HCT116 (cell line): ENCODE measurements at regions not wholly inside any gene's neighbourhood (a gene's known extent, or its start where the extent isn't known, plus 50 kb on each side); places are given as distances from the start of the nearest gene placed in this dataset.

Experiments
- ATAC-seq: fragments of 200-7000 bp; cut with Tn5 transposase; 2 replicates; pipeline ENCODE4 v1.9.1; 2020; ENCODE audit warnings: mild to moderate bottlenecking, moderate library complexity
- BruUV-seq: library from RNA; stranded (reverse); fragments of 400-500 nt; replicated peaks from 2 replicates; lab custom pipeline; 2021; lab: Mats Ljungman, UMichigan
- CTCF ChIA-PET: fragments of 300-600 bp; sonication (Branson Sonifier 250); formaldehyde crosslinking; loops from one replicate; lab custom pipeline; 2021; ENCODE audit warnings: antibody characterized with exemption; lab: Charles Lee
- POLR2A ChIA-PET: fragments of 300-600, 350-600 bp; sonication (Branson Sonifier 250); formaldehyde crosslinking; loops from one replicate; lab custom pipeline; 2021; ENCODE audit warnings: antibody characterized with exemption; lab: Charles Lee
- RAD21 ChIA-PET, 2 experiments: fragments of 300-600 bp; sonication (Branson Sonifier 250); formaldehyde crosslinking; loops; one replicate each; lab custom pipeline; 2023; ENCODE audit warnings: low total read pairs in 2 of 2; ENCODE audit not compliant: uncharacterized antibody in 2 of 2, unreplicated experiment in 2 of 2, low non-redundant PET in 1 of 2; lab: Charles Lee
- DNase-seq: peaks from one replicate; pipeline ENCODE4 v3.0.0-alpha.2; 2010; ENCODE audit warnings: low read depth, low spot score
- H2AFZ ChIP-seq: fragments of 200-600 bp; shearing (Covaris generic), sonication (generic); 2 replicates; pipeline ENCODE4 v1.6.1; 2017; ENCODE audit warnings: low read depth, mixed run types, mixed read lengths, antibody characterized with exemption, low read length; ENCODE audit not compliant: poor library complexity, severe bottlenecking
- H3K27ac ChIP-seq: 2 replicates; pipeline ENCODE4 v1.5.1; 2012; ENCODE audit warnings: low read depth, low read length
- H3K27me3 ChIP-seq: fragments of 200-600 bp; sonication (generic); 2 replicates; pipeline ENCODE4 v1.6.1; 2016; ENCODE audit warnings: mixed run types, low read length, mixed read lengths; ENCODE audit not compliant: insufficient read depth
- H3K36me3 ChIP-seq, 2 experiments: fragments of 200-500 bp in 1 of 2; fragments of 200-600 bp in 1 of 2; sonication (Bioruptor generic) in 1 of 2; sonication (generic) in 1 of 2; 2 replicates each; pipeline versions ENCODE4 v1.5.1 to v1.6.1; 2014 to 2016; ENCODE audit warnings: low read length in 2 of 2, inconsistent platforms in 1 of 2, mixed read lengths in 1 of 2, mixed run types in 1 of 2; ENCODE audit not compliant: insufficient read depth in 2 of 2, control insufficient read depth in 1 of 2
- H3K4me1 ChIP-seq, 2 experiments: fragments of 200-600 bp in 1 of 2; sonication (generic) in 1 of 2; 2 replicates each; pipeline versions ENCODE4 v1.5.1 to v1.6.1; 2012 to 2017; ENCODE audit warnings: low read length in 2 of 2, inconsistent platforms in 1 of 2, mild to moderate bottlenecking in 1 of 2, mixed read lengths in 1 of 2, mixed run types in 1 of 2, moderate library complexity in 1 of 2; ENCODE audit not compliant: insufficient read depth in 2 of 2, control insufficient read depth in 1 of 2
- H3K4me2 ChIP-seq: fragments of 200-600 bp; sonication (generic); 2 replicates; pipeline ENCODE4 v1.6.1; 2017; ENCODE audit warnings: mixed run types, low read length, mixed read lengths
- H3K4me3 ChIP-seq, 2 experiments: fragments of 200-600 bp in 1 of 2; sonication (generic) in 1 of 2; replicated peaks in 1 of 2; 2 replicates each; pipeline ENCODE4 v1.5.1; 2011 to 2016; ENCODE audit warnings: low read length in 2 of 2, control low read depth in 1 of 2, low read depth in 1 of 2, mild to moderate bottlenecking in 1 of 2, mixed read lengths in 1 of 2, mixed run types in 1 of 2
- H3K79me2 ChIP-seq: fragments of 200-600 bp; sonication (generic); 2 replicates; pipeline ENCODE4 v1.6.1; 2017; ENCODE audit warnings: mild to moderate bottlenecking, mixed run types, low read length, moderate library complexity, mixed read lengths; ENCODE audit not compliant: insufficient read depth
- H3K9ac ChIP-seq: fragments of 200-600 bp; sonication (generic); 2 replicates; pipeline ENCODE4 v1.6.1; 2016; ENCODE audit warnings: low read length, mixed read lengths
- H3K9me2 ChIP-seq: fragments of 200-600 bp; sonication (generic), shearing (Covaris generic); 2 replicates; pipeline ENCODE4 v1.6.1; 2017; ENCODE audit warnings: mixed run types, mild to moderate bottlenecking, moderate library complexity; ENCODE audit not compliant: insufficient read depth
- H3K9me3 ChIP-seq, 2 experiments: fragments of 200-500 bp in 1 of 2; fragments of 200-600 bp in 1 of 2; sonication (Bioruptor generic) in 1 of 2; sonication (generic) in 1 of 2; 2 replicates each; pipeline ENCODE4 v1.6.1; 2014 to 2017; ENCODE audit warnings: low read length in 2 of 2, mixed read lengths in 2 of 2, inconsistent platforms in 1 of 2, low read depth in 1 of 2, mild to moderate bottlenecking in 1 of 2, mixed run types in 1 of 2, moderate library complexity in 1 of 2; ENCODE audit not compliant: control insufficient read depth in 1 of 2, insufficient read depth in 1 of 2
- H4K20me1 ChIP-seq: fragments of 200-600 bp; sonication (generic), shearing (Covaris generic); 2 replicates; pipeline ENCODE4 v1.6.1; 2017; ENCODE audit warnings: mixed run types, mild to moderate bottlenecking, moderate library complexity; ENCODE audit not compliant: insufficient read depth
- CBX3 ChIP-seq: IDR thresholded peaks from 2 replicates; pipeline ENCODE4 v1.6.1; 2012; ENCODE audit warnings: low read depth
- EZH2 ChIP-seq: fragments of 200-600 bp; sonication (generic); IDR thresholded peaks from 2 replicates; pipeline ENCODE4 v1.6.1; 2017; ENCODE audit warnings: antibody characterized with exemption, mixed run types
- RAD21 ChIP-seq: IDR thresholded peaks from 2 replicates; pipeline ENCODE4 v1.6.1; 2012; ENCODE audit warnings: low read depth, mild to moderate bottlenecking
- REST ChIP-seq: IDR thresholded peaks from 2 replicates; pipeline ENCODE4 v1.6.1; 2012; ENCODE audit warnings: low read depth
- intact Hi-C: fragments of 100-400 bp; cut with micrococcal nuclease; formaldehyde crosslinking; loops from 2 replicates; pipeline ENCODE4 v1.10.0; 2022

GRCh38 chr13:40398065-40398464 is 268.4 kb downstream of the FOXO1 start:
- RAD21 ChIA-PET = no interaction called here
- Histone ChIP-seq H3K9ac (no peak overlapping the region), H3K4me2 (no peak overlapping the region), H3K36me3 (no peaks in the 10 kb centered on the region), H3K27ac (no peak overlapping the region), H4K20me1 (no peaks in the 10 kb centered on the region), H3K9me2 (no peaks in the 10 kb centered on the region), H3K79me2 (no peaks in the 10 kb centered on the region), H3K9me3 (no peaks in the 10 kb centered on the region), H3K27me3 (no peaks in the 10 kb centered on the region), H2AFZ (no peak overlapping the region), H3K4me1 (peaks cover 15 to 27% of the 10 kb centered on the region in 2 experiments), H3K4me3 (no peak overlapping the region)
- BruUV-seq = no TSS peak
- TF ChIP-seq CBX3 = no peak
- TF ChIP-seq EZH2 = no peak
- CTCF ChIA-PET = no interaction called here
- ATAC-seq = no peak
- DNase-seq = no peak
- POLR2A ChIA-PET = no interaction called here
- intact Hi-C loops = no loop called here

GRCh38 chr13:40399756-40400155 is 266.7 kb downstream of the FOXO1 start:
- H3K9ac ChIP-seq = no peak overlapping the region
- no peak overlapping the region for H3K4me3 ChIP-seq
- H3K79me2 ChIP-seq = no peaks in the 10 kb centered on the region
- DNase-seq (no peak), ATAC-seq (no peak)
- no peaks in the 10 kb centered on the region for H4K20me1 ChIP-seq
- no peaks in the 10 kb centered on the region for H3K9me2 ChIP-seq
- no peaks in the 10 kb centered on the region for H3K36me3 ChIP-seq
- ChIA-PET CTCF (no interaction called here), POLR2A (no interaction called here), RAD21 (no interaction called here)
- no peaks in the 10 kb centered on the region for H3K9me3 ChIP-seq
- H2AFZ ChIP-seq = no peak overlapping the region
- peak overlapping the region; percentile 22; the same call in 1 of the 2 replicates for H3K4me2 ChIP-seq
- TF ChIP-seq RAD21 (no peak), REST (no peak)
- BruUV-seq = no TSS peak
- no peaks in the 10 kb centered on the region for H3K27me3 ChIP-seq
- H3K27ac ChIP-seq = no peak overlapping the region
- intact Hi-C loops = loop anchor here (10.0 kb wide), 1 partner anchor 335 kb away; no protein-coding TSS in a partner anchor
- peaks cover 19 to 36% of the 10 kb centered on the region in 2 experiments for H3K4me1 ChIP-seq
